Progenitor cell of endocrine pancreas (in vitro differentiated cells): ENCODE measurements at regions not wholly inside any gene's neighbourhood (a gene's known extent, or its start where the extent isn't known, plus 50 kb on each side); places are given as distances from the start of the nearest gene placed in this dataset.
"Not testable (repeated sequence)": the region's sequence is repeated elsewhere in the genome, so short reads cannot be mapped to it uniquely, and the experiment has no call there.

ENCODE experiments used
- DNase-seq: peaks from one replicate; pipeline ENCODE4 v3.0.0; 2021; ENCODE audit warnings: low spot score; ENCODE audit not compliant: unreplicated experiment
- H3K27ac Mint-ChIP-seq: 2 replicates; pipeline ENCODE4 v1.8.0; 2021; ENCODE audit warnings: mild to moderate bottlenecking, moderate library complexity, mixed read lengths
- H3K27me3 Mint-ChIP-seq: 2 replicates; pipeline ENCODE4 v1.8.0; 2021; ENCODE audit warnings: mixed read lengths
- H3K36me3 Mint-ChIP-seq: 2 replicates; pipeline ENCODE4 v1.8.0; 2022; ENCODE audit warnings: mixed read lengths; ENCODE audit not compliant: insufficient read depth
- H3K4me1 Mint-ChIP-seq: 2 replicates; pipeline ENCODE4 v1.8.0; 2021; ENCODE audit warnings: low read depth, mixed read lengths
- H3K4me3 Mint-ChIP-seq: 2 replicates; pipeline ENCODE4 v1.8.0; 2021; ENCODE audit warnings: low read depth, mild to moderate bottlenecking, moderate library complexity, mixed read lengths
- H3K9me3 Mint-ChIP-seq: 2 replicates; pipeline ENCODE4 v1.8.0; 2021; ENCODE audit warnings: low read depth, mixed read lengths
- CTCF ChIP-seq: fragments of 200-600 bp; sonication (generic); IDR thresholded peaks from one replicate; pipeline ENCODE4 v1.5.0; 2021; ENCODE audit warnings: antibody characterized with exemption, mild to moderate bottlenecking; ENCODE audit not compliant: unreplicated experiment

- Mint-ChIP-seq H3K36me3 (no peaks in the 10 kb centered on the region), H3K27ac (no peak overlapping the region), H3K4me3 (no peak overlapping the region), H3K4me1 (peaks cover 2% of the 10 kb centered on the region), H3K27me3 (peaks cover 11% of the 10 kb centered on the region), H3K9me3 (no peaks in the 10 kb centered on the region)
- no peak for TF ChIP-seq CTCF
- DNase-seq = no peak
Measured at GRCh38 chr2:8142461-8142860, 539.4 kb upstream of the ID2 start.

- H3K27ac Mint-ChIP-seq = no peak overlapping the region
- no peak overlapping the region for H3K4me3 Mint-ChIP-seq
- peaks cover 11% of the 10 kb centered on the region for H3K27me3 Mint-ChIP-seq
- TF ChIP-seq CTCF = no peak
- no peaks in the 10 kb centered on the region for H3K9me3 Mint-ChIP-seq
- no peak for DNase-seq
- H3K36me3 Mint-ChIP-seq = no peaks in the 10 kb centered on the region
- peaks cover 2% of the 10 kb centered on the region for H3K4me1 Mint-ChIP-seq
Measured at GRCh38 chr2:8144131-8144631, 537.7 kb upstream of the ID2 start.

- H3K4me1 Mint-ChIP-seq = peaks cover 2% of the 10 kb centered on the region
- H3K27me3 Mint-ChIP-seq = peaks cover 12% of the 10 kb centered on the region
- H3K4me3 Mint-ChIP-seq = no peak overlapping the region
- no peak for TF ChIP-seq CTCF
- DNase-seq = no peak
- no peak overlapping the region for H3K27ac Mint-ChIP-seq
- H3K36me3 Mint-ChIP-seq = no peaks in the 10 kb centered on the region
- no peaks in the 10 kb centered on the region for H3K9me3 Mint-ChIP-seq
Measured at GRCh38 chr2:8144785-8145184, 537.1 kb upstream of the ID2 start.

GRCh38 chr2:8145375-8145774 is 536.5 kb upstream of the ID2 start:
- H3K9me3 Mint-ChIP-seq, H3K4me3 Mint-ChIP-seq, H3K27ac Mint-ChIP-seq, H3K36me3 Mint-ChIP-seq, DNase-seq, H3K4me1 Mint-ChIP-seq: not testable (repeated sequence)
- H3K27me3 Mint-ChIP-seq = peaks cover 17% of the 10 kb centered on the region

GRCh38 chr2:8146132-8147005 is 535.5 kb upstream of the ID2 start:
- DNase-seq = no peak
- H3K4me3 Mint-ChIP-seq = no peak overlapping the region
- peaks cover 17% of the 10 kb centered on the region for H3K27me3 Mint-ChIP-seq
- peaks cover 4% of the 10 kb centered on the region for H3K4me1 Mint-ChIP-seq
- TF ChIP-seq CTCF = no peak
- H3K27ac Mint-ChIP-seq = no peak overlapping the region
- H3K36me3 Mint-ChIP-seq = no peaks in the 10 kb centered on the region
- H3K9me3 Mint-ChIP-seq = no peaks in the 10 kb centered on the region
